ENCODE measurements at regions not wholly inside any gene's neighbourhood (a gene's known extent, or its start where the extent isn't known, plus 50 kb on each side); places are given as distances from the start of the nearest gene placed in this dataset.

DNA sequence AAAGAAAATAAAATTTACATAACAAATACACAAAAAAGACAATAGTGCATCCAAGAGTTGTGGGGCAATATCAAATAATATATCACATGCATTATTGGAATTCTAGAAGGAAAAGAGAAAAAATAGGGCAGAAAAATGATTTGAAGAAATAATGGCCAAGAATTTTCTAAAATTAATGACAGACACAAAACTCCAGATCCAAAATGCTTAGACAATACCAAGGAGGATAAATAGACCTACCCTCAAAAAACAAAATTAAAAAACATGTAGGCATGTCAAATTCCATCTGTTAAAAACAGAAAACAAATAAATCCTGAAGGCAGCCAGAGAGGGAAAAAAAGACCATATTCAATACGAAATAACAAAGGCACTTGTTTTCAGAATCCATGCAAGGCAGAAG, 191.5 kb upstream of the ZNF536 start:
- TF ChIP-seq, protein P1, sequence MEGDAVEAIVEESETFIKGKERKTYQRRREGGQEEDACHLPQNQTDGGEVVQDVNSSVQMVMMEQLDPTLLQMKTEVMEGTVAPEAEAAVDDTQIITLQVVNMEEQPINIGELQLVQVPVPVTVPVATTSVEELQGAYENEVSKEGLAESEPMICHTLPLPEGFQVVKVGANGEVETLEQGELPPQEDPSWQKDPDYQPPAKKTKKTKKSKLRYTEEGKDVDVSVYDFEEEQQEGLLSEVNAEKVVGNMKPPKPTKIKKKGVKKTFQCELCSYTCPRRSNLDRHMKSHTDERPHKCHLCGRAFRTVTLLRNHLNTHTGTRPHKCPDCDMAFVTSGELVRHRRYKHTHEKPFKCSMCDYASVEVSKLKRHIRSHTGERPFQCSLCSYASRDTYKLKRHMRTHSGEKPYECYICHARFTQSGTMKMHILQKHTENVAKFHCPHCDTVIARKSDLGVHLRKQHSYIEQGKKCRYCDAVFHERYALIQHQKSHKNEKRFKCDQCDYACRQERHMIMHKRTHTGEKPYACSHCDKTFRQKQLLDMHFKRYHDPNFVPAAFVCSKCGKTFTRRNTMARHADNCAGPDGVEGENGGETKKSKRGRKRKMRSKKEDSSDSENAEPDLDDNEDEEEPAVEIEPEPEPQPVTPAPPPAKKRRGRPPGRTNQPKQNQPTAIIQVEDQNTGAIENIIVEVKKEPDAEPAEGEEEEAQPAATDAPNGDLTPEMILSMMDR (IDR thresholded peaks at IDR 0.05) = no peak
- TF ChIP-seq POLR2A (IDR thresholded peaks at IDR 0.05) = no peak
- ATAC-seq (no peak), DNase-seq (no peak)
- H3K9me3 ChIP-seq = peaks cover 0 to 15% (median 0%) of the 10 kb centered on the region in 3 donors
- H3K27me3 ChIP-seq = no peaks in the 10 kb centered on the region
- H3K27ac ChIP-seq = no peak overlapping the region
- no peaks in the 10 kb centered on the region for H3K4me1 ChIP-seq
- intact Hi-C loops (cut with DNase I) = no loop called here
- H3K36me3 ChIP-seq (replicated peaks in 1 of 2; ENCODE audit: insufficient read depth in 1 of 2, low read depth in 2 of 2) = no peaks in the 10 kb centered on the region
- 47 to 57% methylated on average over 1 of the region's 1 CpG for WGBS, 2 donors
- H3K4me3 ChIP-seq = no peak overlapping the region

DNA sequence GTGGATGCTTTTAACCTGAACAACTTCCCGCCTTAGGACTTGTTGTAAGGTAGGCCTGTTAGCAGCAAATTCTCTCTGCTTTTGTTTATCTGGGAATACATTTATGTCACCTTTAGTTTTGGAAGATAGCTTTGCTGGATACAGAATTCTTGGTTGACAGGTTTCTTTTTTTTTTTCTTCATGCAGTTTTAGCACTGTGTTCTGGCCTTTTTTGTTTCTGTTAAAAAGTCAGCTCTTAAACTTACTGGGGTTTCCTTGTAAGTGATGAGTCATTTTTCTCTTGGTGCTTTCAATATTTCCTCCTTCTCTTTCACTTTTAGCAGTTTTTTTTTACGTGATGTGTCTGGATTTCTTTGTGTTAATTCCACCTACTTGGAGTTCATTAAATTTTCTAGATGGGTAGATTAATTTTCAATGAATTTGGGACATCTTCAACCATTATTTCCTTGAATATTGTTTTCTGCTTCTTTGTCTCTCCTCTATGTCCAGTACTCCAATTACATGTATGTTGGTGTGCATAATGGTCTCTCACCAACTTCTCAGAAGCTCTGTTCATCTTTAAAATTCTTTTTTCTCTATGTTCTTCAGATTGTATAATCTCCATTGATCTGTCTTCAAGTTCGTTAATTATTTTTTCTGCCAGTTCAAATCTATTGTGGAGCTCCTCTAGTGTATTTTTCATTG, 188.2 kb upstream of the ZNF536 start:
- no peaks in the 10 kb centered on the region for H3K27me3 ChIP-seq
- H3K9me3 ChIP-seq = peaks cover 0 to 15% (median 0%) of the 10 kb centered on the region in 3 donors
- H3K36me3 ChIP-seq (replicated peaks in 1 of 2; ENCODE audit: insufficient read depth in 1 of 2, low read depth in 2 of 2) = no peaks in the 10 kb centered on the region
- H3K27ac ChIP-seq = no peak overlapping the region
- no peak for ATAC-seq
- intact Hi-C loops (cut with DNase I) = no loop called here
- DNase-seq = no peak
- H3K4me1 ChIP-seq = no peaks in the 10 kb centered on the region
- H3K4me3 ChIP-seq = no peak overlapping the region
- TF ChIP-seq POLR2A (IDR thresholded peaks at IDR 0.05) = no peak
- TF ChIP-seq, protein P1 (IDR thresholded peaks at IDR 0.05) = no peak
- 70 to 72% methylated on average over 3 of the region's 3 CpGs for WGBS, 2 donors

DNA sequence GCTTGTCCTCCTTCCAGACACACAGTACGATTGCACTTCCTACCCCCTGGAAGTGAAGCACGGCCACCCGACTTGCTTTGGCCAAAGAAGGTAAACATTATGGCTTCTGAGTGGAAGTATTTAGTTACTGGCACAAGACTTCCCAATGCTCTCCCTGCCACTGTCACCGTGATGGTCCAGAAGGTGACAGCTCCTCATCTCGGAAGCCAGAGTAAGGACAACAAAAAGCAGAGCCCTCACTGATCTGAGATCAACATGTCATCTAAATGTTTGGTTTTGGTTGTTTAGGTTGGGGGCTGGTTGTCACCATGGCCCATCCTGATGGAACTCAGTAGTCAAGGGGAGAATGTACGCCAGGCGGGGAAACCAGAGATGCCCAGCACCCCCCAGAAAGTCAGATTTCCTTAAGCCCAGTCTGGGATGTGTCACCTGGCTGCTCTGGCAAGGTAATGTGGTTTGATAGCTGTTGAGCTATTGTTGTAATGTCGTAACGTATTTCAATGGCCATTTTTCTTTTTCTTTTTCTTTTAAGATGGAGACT, 170.1 kb upstream of the ZNF536 start:
- intact Hi-C loops (cut with DNase I) = no loop called here
- no peak for TF ChIP-seq POLR2A (IDR thresholded peaks at IDR 0.05)
- TF ChIP-seq, protein P1 (IDR thresholded peaks at IDR 0.05) = no peak
- 82 to 83% methylated on average over 9 of the region's 9 CpGs for WGBS, 2 donors
- peaks cover 0 to 1% (median 0%) of the 10 kb centered on the region in 3 donors for H3K9me3 ChIP-seq
- H3K4me3 ChIP-seq = no peak overlapping the region
- DNase-seq (no peak), ATAC-seq (no peak)
- no peaks in the 10 kb centered on the region for H3K27me3 ChIP-seq
- H3K27ac ChIP-seq = no peak overlapping the region
- no peaks in the 10 kb centered on the region for H3K36me3 ChIP-seq (replicated peaks in 1 of 2; ENCODE audit: insufficient read depth in 1 of 2, low read depth in 2 of 2)
- H3K4me1 ChIP-seq = no peaks in the 10 kb centered on the region

DNA sequence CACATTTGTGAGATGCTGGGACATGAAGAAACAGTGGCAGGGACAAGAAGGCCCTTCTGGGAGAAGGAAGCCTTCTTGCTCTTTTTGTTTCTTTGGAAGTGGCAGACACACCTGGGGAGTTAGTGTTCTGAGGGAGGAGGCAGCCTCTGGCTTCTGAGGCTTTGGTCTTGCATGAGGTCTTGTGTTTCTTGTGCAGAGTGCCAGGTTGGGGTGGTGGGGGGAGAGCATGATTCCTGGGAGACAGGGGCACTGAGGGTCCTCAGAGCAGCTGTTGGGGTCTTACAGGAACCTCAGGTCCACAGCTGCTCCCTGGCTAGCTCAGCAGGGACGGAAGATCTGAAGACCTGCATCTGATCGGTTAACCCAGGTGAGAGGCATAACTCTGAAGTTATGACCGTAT, 167.5 kb upstream of the ZNF536 start:
- TF ChIP-seq, protein P1 (IDR thresholded peaks at IDR 0.05) = no peak
- no peak for TF ChIP-seq POLR2A (IDR thresholded peaks at IDR 0.05)
- ATAC-seq (no peak), DNase-seq (no peak)
- intact Hi-C loops (cut with DNase I) = no loop called here
- Histone ChIP-seq H3K27ac (no peak overlapping the region), H3K9me3 (no peaks in the 10 kb centered on the region), H3K4me1 (no peaks in the 10 kb centered on the region), H3K27me3 (no peaks in the 10 kb centered on the region), H3K36me3 (replicated peaks in 1 of 2; ENCODE audit: insufficient read depth in 1 of 2, low read depth in 2 of 2) (no peaks in the 10 kb centered on the region), H3K4me3 (no peak overlapping the region)
- WGBS, 2 donors = 93 to 100% methylated on average over 1 to 3 of the region's 3 CpGs

DNA sequence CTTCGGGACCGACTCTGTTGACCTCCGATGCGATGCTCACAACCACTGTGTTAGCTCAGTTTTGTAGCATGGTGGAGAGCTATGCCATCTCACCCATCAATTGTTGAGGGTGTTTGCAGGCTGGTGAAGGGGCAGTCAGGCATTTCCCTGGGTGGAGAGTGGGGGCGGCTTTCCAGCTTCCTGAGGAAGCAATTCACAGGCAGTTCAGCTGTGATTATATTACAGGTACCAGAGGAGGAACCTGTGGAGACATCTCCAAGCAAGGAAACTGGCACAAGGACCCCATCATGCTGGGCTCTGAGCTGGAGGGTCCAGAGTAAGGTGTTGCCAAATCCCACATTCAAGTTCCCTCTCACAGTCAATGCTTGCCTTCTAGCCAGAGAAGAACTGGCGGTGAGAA, 166.0 kb upstream of the ZNF536 start:
- intact Hi-C loops (cut with DNase I) = no loop called here
- 83 to 91% methylated on average over 5 to 6 of the region's 6 CpGs for WGBS, 2 donors
- ATAC-seq (no peak), DNase-seq (no peak)
- Histone ChIP-seq H3K27ac (no peak overlapping the region), H3K27me3 (no peaks in the 10 kb centered on the region), H3K4me1 (no peaks in the 10 kb centered on the region), H3K4me3 (no peak overlapping the region), H3K9me3 (no peaks in the 10 kb centered on the region), H3K36me3 (replicated peaks in 1 of 2; ENCODE audit: insufficient read depth in 1 of 2, low read depth in 2 of 2) (no peaks in the 10 kb centered on the region)
- TF ChIP-seq, protein P1 (IDR thresholded peaks at IDR 0.05) = no peak
- no peak for TF ChIP-seq POLR2A (IDR thresholded peaks at IDR 0.05)

Data from body of pancreas (tissue), 4 donors.